MM.1S (cell line): ENCODE measurements at regions not wholly inside any gene's neighbourhood (a gene's known extent, or its start where the extent isn't known, plus 50 kb on each side); places are given as distances from the start of the nearest gene placed in this dataset.

Experiments
- CTCF ChIP-seq: fragments of 300-600 bp; sonication (generic); IDR thresholded peaks from 2 replicates; pipeline ENCODE4 v1.5.1; 2016; ENCODE audit warnings: antibody characterized with exemption, low read length, mixed read lengths
- EZH2 ChIP-seq: fragments of 300-600 bp; sonication (generic); optimal IDR thresholded peaks from 2 replicates; pipeline ENCODE3; 2017; ENCODE audit warnings: low read depth, mild to moderate bottlenecking, antibody characterized with exemption, low read length, mixed read lengths

GRCh38 chr17:13131225-13131624 is 113.4 kb upstream of the ELAC2 start:
- TF ChIP-seq CTCF (no peak), EZH2 (no peak)
